Gastrocnemius medialis (tissue), 4 donors: ENCODE measurements at regions not wholly inside any gene's neighbourhood (a gene's known extent, or its start where the extent isn't known, plus 50 kb on each side); places are given as distances from the start of the nearest gene placed in this dataset.

Experiments used
- POLR2A ChIP-seq, 2 donors: fragments of 450-650 bp; IDR thresholded peaks; one replicate each; pipeline ENCODE4 v1.6.1; 2017; ENCODE audit warnings: antibody characterized with exemption in 2 of 2, mild to moderate bottlenecking in 2 of 2, moderate library complexity in 2 of 2
- TF ChIP-seq, protein P1 (sequence below), 5 experiments: fragments of 450-650 bp in 3 of 5; fragments of 200-600 bp in 2 of 5; sonication (generic) in 2 of 5; IDR thresholded peaks in 4 of 5; conservative IDR thresholded peaks in 1 of 5; 1 replicate in 4 of 5; 2 replicates in 1 of 5; pipeline ENCODE4 v1.5.1; 2016 to 2019; ENCODE audit warnings: antibody characterized with exemption in 5 of 5, mild to moderate bottlenecking in 3 of 5, moderate library complexity in 3 of 5

DNA sequence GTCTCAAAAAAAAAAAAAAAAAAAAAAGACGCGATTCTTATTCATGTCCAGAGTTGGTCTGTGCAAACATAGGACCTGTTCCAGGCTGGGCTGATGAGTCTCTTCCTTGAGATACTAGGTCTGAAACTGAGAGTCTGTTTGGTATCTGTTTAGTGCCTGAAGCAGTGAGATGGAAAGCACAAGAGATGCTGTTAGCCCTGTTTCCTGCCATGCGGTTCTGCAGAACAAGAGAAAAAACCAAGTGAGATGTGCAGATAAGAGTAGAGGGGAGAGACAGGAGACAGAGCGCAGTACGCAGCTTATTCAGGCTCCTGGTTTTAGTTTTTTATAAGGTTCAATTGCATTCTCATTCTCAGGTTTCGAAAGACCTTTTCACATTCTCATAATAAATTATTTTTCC lies 85.8 kb upstream of the PRKCQ start:
- TF ChIP-seq, protein P1, sequence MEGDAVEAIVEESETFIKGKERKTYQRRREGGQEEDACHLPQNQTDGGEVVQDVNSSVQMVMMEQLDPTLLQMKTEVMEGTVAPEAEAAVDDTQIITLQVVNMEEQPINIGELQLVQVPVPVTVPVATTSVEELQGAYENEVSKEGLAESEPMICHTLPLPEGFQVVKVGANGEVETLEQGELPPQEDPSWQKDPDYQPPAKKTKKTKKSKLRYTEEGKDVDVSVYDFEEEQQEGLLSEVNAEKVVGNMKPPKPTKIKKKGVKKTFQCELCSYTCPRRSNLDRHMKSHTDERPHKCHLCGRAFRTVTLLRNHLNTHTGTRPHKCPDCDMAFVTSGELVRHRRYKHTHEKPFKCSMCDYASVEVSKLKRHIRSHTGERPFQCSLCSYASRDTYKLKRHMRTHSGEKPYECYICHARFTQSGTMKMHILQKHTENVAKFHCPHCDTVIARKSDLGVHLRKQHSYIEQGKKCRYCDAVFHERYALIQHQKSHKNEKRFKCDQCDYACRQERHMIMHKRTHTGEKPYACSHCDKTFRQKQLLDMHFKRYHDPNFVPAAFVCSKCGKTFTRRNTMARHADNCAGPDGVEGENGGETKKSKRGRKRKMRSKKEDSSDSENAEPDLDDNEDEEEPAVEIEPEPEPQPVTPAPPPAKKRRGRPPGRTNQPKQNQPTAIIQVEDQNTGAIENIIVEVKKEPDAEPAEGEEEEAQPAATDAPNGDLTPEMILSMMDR (IDR thresholded peaks at IDR 0.05 in 4 of 5, conservative IDR thresholded peaks at IDR 0.05 in 1 of 5): no peak
- no peak for TF ChIP-seq POLR2A (IDR thresholded peaks at IDR 0.05)
